Spleen (tissue), 11 donors: ENCODE measurements at regions not wholly inside any gene's neighbourhood (a gene's known extent, or its start where the extent isn't known, plus 50 kb on each side); places are given as distances from the start of the nearest gene placed in this dataset.

Experiments
- DNase-seq: peaks from one replicate; pipeline ENCODE4 v3.0.0-alpha.2; 2020
- H3K27ac ChIP-seq, 8 donors: fragments of 200-600 bp; sonication (generic) in 7 of 8; 1 replicate in 4 of 8; 2 replicates in 4 of 8; pipeline versions ENCODE4 v1.5.0 to v1.8.0; 2016 to 2021; ENCODE audit warnings: inconsistent platforms in 4 of 8, mild to moderate bottlenecking in 4 of 8, moderate library complexity in 1 of 8
- H3K27me3 ChIP-seq, 7 donors: fragments of 200-600 bp; sonication (generic) in 6 of 7; replicated peaks in 1 of 7; 1 replicate in 4 of 7; 2 replicates in 3 of 7; pipeline versions ENCODE4 v1.5.0 to v1.8.0; 2016 to 2021; ENCODE audit warnings: inconsistent platforms in 3 of 7, mild to moderate bottlenecking in 1 of 7
- H3K36me3 ChIP-seq, 6 donors: fragments of 200-600 bp; sonication (generic) in 5 of 6; 1 replicate in 4 of 6; 2 replicates in 2 of 6; pipeline versions ENCODE4 v1.5.0 to v1.8.0; 2016 to 2021; ENCODE audit warnings: inconsistent platforms in 2 of 6
- H3K4me1 ChIP-seq, 6 donors: fragments of 200-600 bp; sonication (generic) in 5 of 6; 1 replicate in 3 of 6; 2 replicates in 3 of 6; pipeline versions ENCODE4 v1.5.0 to v1.8.0; 2016 to 2021; ENCODE audit warnings: inconsistent platforms in 3 of 6
- H3K4me3 ChIP-seq, 8 donors: fragments of 200-600 bp; sonication (generic) in 7 of 8; 1 replicate in 4 of 8; 2 replicates in 4 of 8; pipeline versions ENCODE4 v1.5.0 to v1.8.0; 2016 to 2021; ENCODE audit warnings: inconsistent platforms in 4 of 8, mild to moderate bottlenecking in 4 of 8, moderate library complexity in 2 of 8
- H3K9me3 ChIP-seq, 8 donors: fragments of 200-600 bp; sonication (generic) in 7 of 8; 1 replicate in 4 of 8; 2 replicates in 4 of 8; pipeline versions ENCODE4 v1.5.0 to v1.8.0; 2016 to 2021; ENCODE audit warnings: inconsistent platforms in 4 of 8
- POLR2A ChIP-seq, 3 donors: fragments of 450-650 bp; IDR thresholded peaks; one replicate each; pipeline ENCODE4 v1.5.1; 2017; ENCODE audit warnings: antibody characterized with exemption in 3 of 3, mild to moderate bottlenecking in 1 of 3
- POLR2AphosphoS5 ChIP-seq, 3 donors: sonication (generic); formaldehyde crosslinking; IDR thresholded peaks; one replicate each; pipeline ENCODE4 v1.5.1; 2017; ENCODE audit warnings: antibody characterized with exemption in 3 of 3
- WGBS, 5 donors: extraction: QIAGEN DNeasy Blood & Tissue Kit in 3 of 5; methylation state at CpG; one replicate each; pipeline versions ENCODE4 v1.1.5 to v1.1.7; 2013 to 2018; 5-methylcytosine and 5-hydroxymethylcytosine counted together
- intact Hi-C: fragments of 100-400 bp; cut with DNase I; formaldehyde crosslinking; loops from one replicate; pipeline ENCODE4 v1.15.0; 2023; ENCODE audit warnings: low total_unique reads
- TF ChIP-seq, protein P1 (sequence below), 11 experiments: fragments of 200-600 bp in 7 of 11; fragments of 450-650 bp in 4 of 11; sonication (generic) in 4 of 11; IDR thresholded peaks in 8 of 11; conservative IDR thresholded peaks in 3 of 11; 1 replicate in 7 of 11; 2 replicates in 4 of 11; pipeline versions ENCODE4 v1.4.0 to v1.8.0; 2016 to 2021; ENCODE audit warnings: antibody characterized with exemption in 11 of 11, inconsistent platforms in 4 of 11, mild to moderate bottlenecking in 1 of 11
- donor health status: healthy with polysubstance abuse.
- donor health status: DM: no; HTN: no; CAD: no; lungs with moderate emphysema.
- donor health status: DM: no; HTN: no; CAD: no.
- donor health status: Bipolar disorder and iron deficiency.
- donor health status: healthy.
- donor health status: DM: no; HTN: no; CAD: no.
- donor health status: DM: yes; HTN: yes; CAD: no.

DNA sequence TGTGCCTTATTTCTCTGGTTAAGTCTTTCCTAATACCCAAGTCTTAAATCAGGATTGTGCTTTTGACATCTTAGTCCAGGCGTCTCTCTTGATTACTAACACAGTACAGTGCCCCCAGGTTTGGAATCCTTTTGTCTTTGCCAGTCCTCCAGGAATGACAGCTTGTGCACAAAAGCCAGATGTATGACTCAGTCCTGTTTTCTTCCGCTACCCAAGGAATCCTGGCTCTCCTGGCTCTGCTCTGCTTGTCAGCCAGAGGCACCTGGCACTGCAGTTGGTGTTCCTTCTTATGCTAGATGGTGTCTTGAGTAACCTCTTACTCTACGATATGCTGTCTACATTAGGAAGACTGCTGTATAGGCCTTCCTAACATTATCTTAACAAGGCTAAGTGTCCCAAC is 728.2 kb upstream of the NECTIN3 start:
- H3K36me3 ChIP-seq = no peaks in the 10 kb centered on the region
- no peaks in the 10 kb centered on the region for H3K27me3 ChIP-seq
- TF ChIP-seq, protein P1, sequence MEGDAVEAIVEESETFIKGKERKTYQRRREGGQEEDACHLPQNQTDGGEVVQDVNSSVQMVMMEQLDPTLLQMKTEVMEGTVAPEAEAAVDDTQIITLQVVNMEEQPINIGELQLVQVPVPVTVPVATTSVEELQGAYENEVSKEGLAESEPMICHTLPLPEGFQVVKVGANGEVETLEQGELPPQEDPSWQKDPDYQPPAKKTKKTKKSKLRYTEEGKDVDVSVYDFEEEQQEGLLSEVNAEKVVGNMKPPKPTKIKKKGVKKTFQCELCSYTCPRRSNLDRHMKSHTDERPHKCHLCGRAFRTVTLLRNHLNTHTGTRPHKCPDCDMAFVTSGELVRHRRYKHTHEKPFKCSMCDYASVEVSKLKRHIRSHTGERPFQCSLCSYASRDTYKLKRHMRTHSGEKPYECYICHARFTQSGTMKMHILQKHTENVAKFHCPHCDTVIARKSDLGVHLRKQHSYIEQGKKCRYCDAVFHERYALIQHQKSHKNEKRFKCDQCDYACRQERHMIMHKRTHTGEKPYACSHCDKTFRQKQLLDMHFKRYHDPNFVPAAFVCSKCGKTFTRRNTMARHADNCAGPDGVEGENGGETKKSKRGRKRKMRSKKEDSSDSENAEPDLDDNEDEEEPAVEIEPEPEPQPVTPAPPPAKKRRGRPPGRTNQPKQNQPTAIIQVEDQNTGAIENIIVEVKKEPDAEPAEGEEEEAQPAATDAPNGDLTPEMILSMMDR (IDR thresholded peaks at IDR 0.05 in 8 of 11, conservative IDR thresholded peaks at IDR 0.05 in 3 of 11) = no peak
- TF ChIP-seq POLR2A (IDR thresholded peaks at IDR 0.05) (no peak), POLR2AphosphoS5 (IDR thresholded peaks at IDR 0.05) (no peak)
- intact Hi-C loops = no loop called here
- DNase-seq = no peak
- 84 to 97% (median 88%) methylated on average over 3 of the region's 3 CpGs for WGBS, 5 donors
- H3K27ac ChIP-seq = no peak overlapping the region
- no peaks in the 10 kb centered on the region for H3K4me1 ChIP-seq
- no peaks in the 10 kb centered on the region for H3K9me3 ChIP-seq
- H3K4me3 ChIP-seq = no peak overlapping the region

DNA sequence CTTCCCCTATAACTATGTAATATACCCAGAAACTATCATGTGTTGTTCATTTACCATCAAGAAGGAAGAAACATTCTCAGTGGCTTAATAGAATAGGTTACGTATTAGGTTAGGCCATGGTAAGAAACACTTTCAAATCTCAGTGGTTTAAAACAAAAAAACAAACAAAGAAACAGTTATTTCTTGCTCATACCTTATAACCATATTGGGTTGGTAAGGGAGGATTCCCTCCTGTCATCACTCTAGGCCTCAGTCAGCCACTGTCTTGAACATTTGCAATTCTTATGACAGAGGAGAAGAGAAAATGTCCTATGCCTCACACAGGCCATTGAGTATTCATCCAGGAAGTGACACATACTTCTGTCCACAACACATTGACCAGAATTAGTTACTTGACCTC is 727.7 kb upstream of the NECTIN3 start:
- no peaks in the 10 kb centered on the region for H3K9me3 ChIP-seq
- no peaks in the 10 kb centered on the region for H3K4me1 ChIP-seq
- H3K4me3 ChIP-seq = no peak overlapping the region
- 86 to 96% (median 93%) methylated on average over 1 of the region's 1 CpG for WGBS, 5 donors
- no peaks in the 10 kb centered on the region for H3K36me3 ChIP-seq
- H3K27ac ChIP-seq = no peak overlapping the region
- H3K27me3 ChIP-seq = no peaks in the 10 kb centered on the region
- TF ChIP-seq POLR2A (IDR thresholded peaks at IDR 0.05) (no peak), POLR2AphosphoS5 (IDR thresholded peaks at IDR 0.05) (no peak)
- TF ChIP-seq, protein P1 (IDR thresholded peaks at IDR 0.05 in 8 of 11, conservative IDR thresholded peaks at IDR 0.05 in 3 of 11) = no peak
- intact Hi-C loops = no loop called here
- no peak for DNase-seq

DNA sequence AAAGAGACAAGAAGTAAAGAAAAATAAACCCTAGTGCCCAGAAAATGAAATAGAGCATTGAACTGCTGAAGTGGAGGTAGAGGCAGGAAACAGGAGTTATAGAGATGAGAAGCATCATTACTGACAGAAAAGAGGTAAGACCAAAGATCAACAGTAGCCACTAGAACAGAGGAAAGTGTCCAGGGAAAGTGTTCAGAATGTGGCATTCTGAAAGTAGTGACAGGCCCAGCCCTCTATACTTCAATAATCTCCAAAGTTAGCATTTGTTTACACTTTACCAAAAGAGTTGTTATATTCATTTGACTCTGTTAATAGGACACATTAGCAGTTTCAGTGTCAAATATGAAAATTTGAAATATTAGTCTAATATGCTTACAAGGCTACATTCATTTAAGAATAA is 727.1 kb upstream of the NECTIN3 start:
- TF ChIP-seq POLR2A (IDR thresholded peaks at IDR 0.05) = no peak
- TF ChIP-seq POLR2AphosphoS5 (IDR thresholded peaks at IDR 0.05) = no peak
- TF ChIP-seq, protein P1 (IDR thresholded peaks at IDR 0.05 in 8 of 11, conservative IDR thresholded peaks at IDR 0.05 in 3 of 11) = no peak
- no peaks in the 10 kb centered on the region for H3K36me3 ChIP-seq
- H3K4me3 ChIP-seq = no peak overlapping the region
- intact Hi-C loops = no loop called here
- H3K4me1 ChIP-seq = no peaks in the 10 kb centered on the region
- no peak for DNase-seq
- H3K27ac ChIP-seq = no peak overlapping the region
- no peaks in the 10 kb centered on the region for H3K27me3 ChIP-seq
- no peaks in the 10 kb centered on the region for H3K9me3 ChIP-seq

DNA sequence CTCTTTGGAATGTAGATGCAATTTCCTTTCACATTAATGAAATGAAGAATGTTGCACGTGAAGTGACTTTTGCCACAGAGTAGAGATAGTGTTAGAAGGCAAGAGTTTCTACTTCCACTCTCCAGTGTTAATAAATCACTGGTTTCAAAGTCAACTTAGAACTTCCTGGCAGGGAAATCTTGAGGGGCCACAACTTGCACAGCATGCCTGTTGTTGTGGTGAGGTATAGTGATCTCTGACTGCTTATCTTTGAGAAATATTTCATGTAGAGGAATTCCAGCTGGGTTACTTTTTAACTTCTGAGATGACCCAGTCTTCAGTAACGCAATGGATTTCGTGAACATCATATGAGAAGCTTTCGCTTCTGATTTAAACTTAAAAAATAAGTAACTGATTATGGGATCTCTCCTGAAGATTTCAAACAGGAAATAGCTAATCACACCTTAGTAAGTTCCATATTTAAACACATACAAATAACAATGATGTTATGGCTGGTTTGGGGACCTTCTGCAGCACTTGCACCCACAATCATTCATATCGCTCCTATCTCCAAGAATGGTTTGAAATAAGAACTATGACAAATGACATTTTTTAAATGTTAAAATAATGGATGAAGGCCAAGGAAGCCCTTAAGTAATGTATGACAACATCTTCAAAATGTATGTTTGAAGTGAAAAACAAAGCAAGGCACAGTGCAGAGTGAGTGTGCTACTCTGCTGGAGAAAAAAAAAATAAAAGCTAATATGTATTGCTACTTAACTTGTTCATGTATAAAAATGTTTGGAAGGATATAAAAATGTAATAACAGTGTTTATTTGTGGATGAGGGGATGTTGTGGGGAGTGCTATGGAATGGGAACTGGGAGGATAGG is 726.5 kb upstream of the NECTIN3 start:
- Histone ChIP-seq H3K27ac (no peak overlapping the region), H3K27me3 (no peaks in the 10 kb centered on the region), H3K9me3 (no peaks in the 10 kb centered on the region), H3K4me1 (no peaks in the 10 kb centered on the region), H3K36me3 (no peaks in the 10 kb centered on the region), H3K4me3 (no peak overlapping the region)
- DNase-seq = no peak
- WGBS, 5 donors = 36 to 45% (median 42%) methylated on average over 5 of the region's 5 CpGs
- intact Hi-C loops = no loop called here
- TF ChIP-seq POLR2AphosphoS5 (IDR thresholded peaks at IDR 0.05) (no peak), POLR2A (IDR thresholded peaks at IDR 0.05) (no peak)
- TF ChIP-seq, protein P1 (IDR thresholded peaks at IDR 0.05 in 8 of 11, conservative IDR thresholded peaks at IDR 0.05 in 3 of 11) = no peak
